A549 (cell line): ENCODE measurements at regions not wholly inside any gene's neighbourhood (a gene's known extent, or its start where the extent isn't known, plus 50 kb on each side); places are given as distances from the start of the nearest gene placed in this dataset.
A peak's percentile ranks its signal among the peaks of the same experiment; 100 is the strongest.

ENCODE experiments used
- ATAC-seq, 2 experiments: fragments of 200-7000 bp in 1 of 2; fragments of >200 bp in 1 of 2; cut with Nextera tagmentation in 1 of 2; cut with Tn5 transposase in 1 of 2; 3 replicates each; pipeline versions ENCODE4 v1.8.0 to v1.9.1; 2018 to 2020; ENCODE audit warnings: mild to moderate bottlenecking in 1 of 2, moderate library complexity in 1 of 2
- CTCF ChIA-PET: fragments of 300-600 bp; sonication (Branson Sonifier 250); formaldehyde crosslinking; extraction: SDS; loops from one replicate; lab custom pipeline; 2021; ENCODE audit warnings: antibody characterized with exemption, inconsistent platforms; lab: Yijun Ruan, JAX
- POLR2A ChIA-PET: fragments of 350-600 bp; formaldehyde crosslinking; extraction: SDS; loops from one replicate; lab custom pipeline; 2021; ENCODE audit warnings: antibody characterized with exemption, inconsistent platforms; lab: Yijun Ruan, JAX
- DNase-seq, 2 experiments: peaks; one replicate each; pipeline versions ENCODE4 v3.0.0 to v3.0.0-alpha.2; 2011 to 2016; ENCODE audit warnings: low read depth in 1 of 2, low spot score in 1 of 2
- FAIRE-seq: peaks from 2 replicates; lab custom pipeline; 2011; peaks lifted over from hg19 to GRCh38; lab: Jason Lieb, UNC
- H3K27ac ChIP-seq, 2 experiments: fragments of >200 bp; sonication (Bioruptor Twin); formaldehyde crosslinking; 3 replicates each; pipeline ENCODE4 v1.5.1; 2016 to 2017
- H3K4me1 ChIP-seq: fragments of >200 bp; sonication (Bioruptor Twin); formaldehyde crosslinking; 3 replicates; pipeline ENCODE4 v1.6.1; 2016
- H3K4me2 ChIP-seq: fragments of >200 bp; sonication (Bioruptor Twin); formaldehyde crosslinking; 3 replicates; pipeline ENCODE4 v1.6.1; 2016
- H3K4me3 ChIP-seq: fragments of >200 bp; sonication (Bioruptor Twin); formaldehyde crosslinking; 3 replicates; pipeline ENCODE4 v1.5.1; 2016
- H3K9me3 ChIP-seq: fragments of >200 bp; sonication (Bioruptor Twin); formaldehyde crosslinking; 3 replicates; pipeline ENCODE4 v1.6.1; 2016
- CEBPB ChIP-seq, 2 experiments: fragments of >200 bp in 1 of 2; sonication (Bioruptor Twin) in 1 of 2; formaldehyde crosslinking in 1 of 2; IDR thresholded peaks; 2 replicates each; pipeline ENCODE4 v1.6.1; 2012 to 2016
- CHD2 ChIP-seq: fragments of 150-350 bp; IDR thresholded peaks from 2 replicates; pipeline ENCODE4 v1.6.1; 2014; ENCODE audit warnings: low read length; ENCODE audit not compliant: partially characterized antibody
- CHD4 ChIP-seq: fragments of 200-600 bp; sonication (generic); IDR thresholded peaks from 2 replicates; pipeline ENCODE4 v1.6.1; 2016; ENCODE audit warnings: antibody characterized with exemption, mild to moderate bottlenecking, borderline replicate concordance
- EHMT2 ChIP-seq: fragments of 200-600 bp; sonication (generic); IDR thresholded peaks from 2 replicates; pipeline ENCODE4 v1.6.1; 2016; ENCODE audit warnings: antibody characterized with exemption, low read depth, mild to moderate bottlenecking, moderate library complexity
- EP300 ChIP-seq, 2 experiments: fragments of >200 bp; sonication (Bioruptor Twin); formaldehyde crosslinking; IDR thresholded peaks; 2 replicates in 1 of 2; 3 replicates in 1 of 2; pipeline ENCODE4 v1.6.1; 2016 to 2017
- ESRRA ChIP-seq: fragments of 150-350 bp; IDR thresholded peaks from 2 replicates; pipeline ENCODE4 v1.6.1; 2014; ENCODE audit warnings: mild to moderate bottlenecking, low read length, borderline replicate concordance
- FOSB ChIP-seq: fragments of 250-450 bp; sonication (Bioruptor Pico); IDR thresholded peaks from 2 replicates; pipeline ENCODE4 v1.5.0; 2020; ENCODE audit warnings: mild to moderate bottlenecking, moderate library complexity
- HDAC2 ChIP-seq: fragments of 200-600 bp; sonication (generic); IDR thresholded peaks from 2 replicates; pipeline ENCODE4 v1.6.1; 2016
- HEYL ChIP-seq: fragments of 250-450 bp; sonication (Bioruptor Pico); IDR thresholded peaks from 2 replicates; pipeline ENCODE4 v1.8.0; 2021; ENCODE audit warnings: mild to moderate bottlenecking, moderate library complexity
- JUNB ChIP-seq: fragments of >200 bp; sonication (Bioruptor Twin); formaldehyde crosslinking; IDR thresholded peaks from 2 replicates; pipeline ENCODE4 v1.6.1; 2016
- KDM5A ChIP-seq: fragments of 200-600 bp; sonication (generic); IDR thresholded peaks from 2 replicates; pipeline ENCODE4 v1.6.1; 2016; ENCODE audit warnings: antibody characterized with exemption, mild to moderate bottlenecking
- MYC ChIP-seq: IDR thresholded peaks from 2 replicates; pipeline ENCODE4 v1.6.1; 2012; ENCODE audit warnings: mild to moderate bottlenecking, inconsistent platforms, low read length, improper control_type of control experiment, borderline replicate concordance
- PHF8 ChIP-seq: fragments of 200-600 bp; sonication (generic); IDR thresholded peaks from 2 replicates; pipeline ENCODE4 v1.6.1; 2016; ENCODE audit warnings: low read depth, mild to moderate bottlenecking, antibody characterized with exemption, moderate library complexity, borderline replicate concordance
- SREBF2 ChIP-seq: fragments of 450-650 bp; IDR thresholded peaks from 2 replicates; pipeline ENCODE4 v1.6.1; 2014; ENCODE audit warnings: mild to moderate bottlenecking, moderate library complexity
- TP53 ChIP-seq: fragments of 250-450 bp; sonication (Bioruptor Pico); IDR thresholded peaks from 2 replicates; pipeline ENCODE4 v1.5.0; 2021; ENCODE audit warnings: mild to moderate bottlenecking, moderate library complexity
- ZSCAN20 ChIP-seq: fragments of 250-450 bp; sonication (Bioruptor Pico); IDR thresholded peaks from 2 replicates; pipeline ENCODE4 v1.8.0; 2022; ENCODE audit warnings: mild to moderate bottlenecking, moderate library complexity
- WGBS: methylation state at CpG from one replicate; pipeline ENCODE4 v1.1.6; 2017; ENCODE audit errors: missing lambda C conversion rate; 5-methylcytosine and 5-hydroxymethylcytosine counted together
- TF ChIP-seq, protein P1 (sequence below): fragments of 250-450 bp; sonication (Bioruptor Pico); IDR thresholded peaks from 2 replicates; pipeline ENCODE4 v1.5.0; 2021; ENCODE audit warnings: mild to moderate bottlenecking, moderate library complexity, borderline replicate concordance
- TF ChIP-seq, protein P2 (sequence below): IDR thresholded peaks from 2 replicates; pipeline ENCODE4 v1.6.1; 2012; ENCODE audit warnings: low read depth, borderline replicate concordance
- TF ChIP-seq, protein P3 (sequence below): fragments of 150-350 bp; IDR thresholded peaks from 2 replicates; pipeline ENCODE4 v1.6.1; 2014; ENCODE audit warnings: low read depth, mild to moderate bottlenecking, low read length
- TF ChIP-seq, protein P4 (sequence below): fragments of >200 bp; sonication (Bioruptor Twin); formaldehyde crosslinking; IDR thresholded peaks from 3 replicates; pipeline ENCODE4 v1.5.1; 2016
- TF ChIP-seq, protein P5 (sequence below): fragments of 200-600 bp; sonication (generic); IDR thresholded peaks from 2 replicates; pipeline ENCODE4 v1.6.1; 2016; ENCODE audit warnings: antibody characterized with exemption, mild to moderate bottlenecking, moderate library complexity

DNA sequence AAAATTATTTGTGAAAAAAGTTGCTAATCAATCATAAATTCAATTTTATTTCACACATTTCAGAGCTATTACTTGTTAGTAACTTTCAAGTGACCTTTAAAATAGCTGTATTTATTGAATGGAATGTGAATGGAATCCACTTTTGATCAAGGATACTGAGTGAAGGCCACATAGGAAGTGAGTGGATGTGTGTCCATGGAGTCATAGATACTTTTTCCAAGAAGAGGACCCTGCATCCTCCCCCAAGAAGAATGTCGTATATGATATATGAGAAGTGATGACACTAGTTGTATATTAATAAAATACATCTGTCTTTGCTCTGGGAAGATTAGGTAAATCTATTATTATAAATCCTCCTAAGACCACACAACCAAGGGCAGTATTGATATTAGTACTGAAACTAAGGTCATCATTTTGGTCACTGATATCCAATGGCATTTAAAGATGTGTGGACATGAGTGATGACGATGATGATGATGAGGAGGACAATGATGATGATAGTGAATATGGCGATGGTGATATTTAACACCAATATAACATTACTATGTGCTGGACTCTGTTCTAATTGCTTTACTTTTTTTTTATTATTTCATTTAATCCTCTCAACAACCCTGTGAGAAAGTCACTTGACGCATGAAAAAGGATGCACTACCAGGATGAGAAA is 493.0 kb upstream of the NR2F2 start:
- ChIA-PET CTCF (interaction anchor here (0.7 kb wide), 1 partner anchor 893 kb away, joined by 3 read pairs; no protein-coding TSS in a partner anchor), POLR2A (no interaction called here)
- Histone ChIP-seq H3K4me1 (no peaks in the 10 kb centered on the region), H3K4me2 (no peak overlapping the region), H3K9me3 (no peaks in the 10 kb centered on the region), H3K4me3 (no peak overlapping the region), H3K27ac (no peak overlapping the region)
- WGBS: 63% methylated on average over 4 of the region's 4 CpGs
- FAIRE-seq: peak; percentile 23
- TF ChIP-seq CHD4: no peak
- TF ChIP-seq HDAC2: no peak
- no peak for TF ChIP-seq JUNB
- TF ChIP-seq, protein P1, sequence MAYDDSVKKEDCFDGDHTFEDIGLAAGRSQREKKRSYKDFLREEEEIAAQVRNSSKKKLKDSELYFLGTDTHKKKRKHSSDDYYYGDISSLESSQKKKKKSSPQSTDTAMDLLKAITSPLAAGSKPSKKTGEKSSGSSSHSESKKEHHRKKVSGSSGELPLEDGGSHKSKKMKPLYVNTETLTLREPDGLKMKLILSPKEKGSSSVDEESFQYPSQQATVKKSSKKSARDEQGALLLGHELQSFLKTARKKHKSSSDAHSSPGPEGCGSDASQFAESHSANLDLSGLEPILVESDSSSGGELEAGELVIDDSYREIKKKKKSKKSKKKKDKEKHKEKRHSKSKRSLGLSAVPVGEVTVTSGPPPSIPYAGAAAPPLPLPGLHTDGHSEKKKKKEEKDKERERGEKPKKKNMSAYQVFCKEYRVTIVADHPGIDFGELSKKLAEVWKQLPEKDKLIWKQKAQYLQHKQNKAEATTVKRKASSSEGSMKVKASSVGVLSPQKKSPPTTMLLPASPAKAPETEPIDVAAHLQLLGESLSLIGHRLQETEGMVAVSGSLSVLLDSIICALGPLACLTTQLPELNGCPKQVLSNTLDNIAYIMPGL (CRISPR knock-in tag): no peak
- TF ChIP-seq, protein P2, sequence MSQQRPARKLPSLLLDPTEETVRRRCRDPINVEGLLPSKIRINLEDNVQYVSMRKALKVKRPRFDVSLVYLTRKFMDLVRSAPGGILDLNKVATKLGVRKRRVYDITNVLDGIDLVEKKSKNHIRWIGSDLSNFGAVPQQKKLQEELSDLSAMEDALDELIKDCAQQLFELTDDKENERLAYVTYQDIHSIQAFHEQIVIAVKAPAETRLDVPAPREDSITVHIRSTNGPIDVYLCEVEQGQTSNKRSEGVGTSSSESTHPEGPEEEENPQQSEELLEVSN: no peak
- TF ChIP-seq ZSCAN20: no peak
- TF ChIP-seq TP53 (CRISPR knock-in tag): no peak
- no peak for TF ChIP-seq MYC
- TF ChIP-seq EP300 (IDR thresholded peaks at IDR 0.05): no peak
- TF ChIP-seq PHF8: no peak
- TF ChIP-seq, protein P3, sequence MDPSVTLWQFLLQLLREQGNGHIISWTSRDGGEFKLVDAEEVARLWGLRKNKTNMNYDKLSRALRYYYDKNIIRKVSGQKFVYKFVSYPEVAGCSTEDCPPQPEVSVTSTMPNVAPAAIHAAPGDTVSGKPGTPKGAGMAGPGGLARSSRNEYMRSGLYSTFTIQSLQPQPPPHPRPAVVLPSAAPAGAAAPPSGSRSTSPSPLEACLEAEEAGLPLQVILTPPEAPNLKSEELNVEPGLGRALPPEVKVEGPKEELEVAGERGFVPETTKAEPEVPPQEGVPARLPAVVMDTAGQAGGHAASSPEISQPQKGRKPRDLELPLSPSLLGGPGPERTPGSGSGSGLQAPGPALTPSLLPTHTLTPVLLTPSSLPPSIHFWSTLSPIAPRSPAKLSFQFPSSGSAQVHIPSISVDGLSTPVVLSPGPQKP: no peak
- no peak for TF ChIP-seq CHD2
- no peak for TF ChIP-seq KDM5A
- TF ChIP-seq HEYL: no peak
- TF ChIP-seq ESRRA: no peak
- TF ChIP-seq, protein P4, sequence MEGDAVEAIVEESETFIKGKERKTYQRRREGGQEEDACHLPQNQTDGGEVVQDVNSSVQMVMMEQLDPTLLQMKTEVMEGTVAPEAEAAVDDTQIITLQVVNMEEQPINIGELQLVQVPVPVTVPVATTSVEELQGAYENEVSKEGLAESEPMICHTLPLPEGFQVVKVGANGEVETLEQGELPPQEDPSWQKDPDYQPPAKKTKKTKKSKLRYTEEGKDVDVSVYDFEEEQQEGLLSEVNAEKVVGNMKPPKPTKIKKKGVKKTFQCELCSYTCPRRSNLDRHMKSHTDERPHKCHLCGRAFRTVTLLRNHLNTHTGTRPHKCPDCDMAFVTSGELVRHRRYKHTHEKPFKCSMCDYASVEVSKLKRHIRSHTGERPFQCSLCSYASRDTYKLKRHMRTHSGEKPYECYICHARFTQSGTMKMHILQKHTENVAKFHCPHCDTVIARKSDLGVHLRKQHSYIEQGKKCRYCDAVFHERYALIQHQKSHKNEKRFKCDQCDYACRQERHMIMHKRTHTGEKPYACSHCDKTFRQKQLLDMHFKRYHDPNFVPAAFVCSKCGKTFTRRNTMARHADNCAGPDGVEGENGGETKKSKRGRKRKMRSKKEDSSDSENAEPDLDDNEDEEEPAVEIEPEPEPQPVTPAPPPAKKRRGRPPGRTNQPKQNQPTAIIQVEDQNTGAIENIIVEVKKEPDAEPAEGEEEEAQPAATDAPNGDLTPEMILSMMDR: no peak
- TF ChIP-seq EHMT2: no peak
- DNase-seq: no peak
- ATAC-seq: no peak

DNA sequence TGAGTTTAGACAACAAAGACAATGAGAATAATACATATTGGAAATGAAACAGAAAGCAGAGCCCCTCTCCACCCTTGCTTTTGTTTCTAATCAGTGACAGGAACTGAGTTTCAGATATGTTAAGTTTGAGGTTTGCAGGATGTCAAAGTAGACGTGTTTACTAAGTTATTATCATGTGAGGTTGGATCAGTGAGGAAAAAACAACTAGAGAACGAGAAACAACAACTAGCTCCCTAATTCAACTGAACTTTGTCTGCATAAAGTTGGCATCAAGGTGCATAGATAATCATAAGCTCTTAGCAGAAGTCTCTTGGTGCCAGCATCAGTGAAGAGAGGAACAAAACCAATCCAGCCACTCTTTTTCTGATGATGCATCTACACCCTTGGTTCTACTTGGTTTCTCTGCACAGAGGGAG is 491.1 kb upstream of the NR2F2 start:
- CTCF ChIA-PET: interaction anchor here (0.7 kb wide), 1 partner anchor 579 kb away, joined by 4 read pairs; no protein-coding TSS in a partner anchor
- Histone ChIP-seq H3K4me3 (no peak overlapping the region), H3K9me3 (no peaks in the 10 kb centered on the region), H3K4me2 (no peak overlapping the region), H3K4me1 (no peaks in the 10 kb centered on the region), H3K27ac (no peak overlapping the region)
- no peak for ATAC-seq
- no peak for DNase-seq
- POLR2A ChIA-PET: no interaction called here
- FAIRE-seq: no peak
- 20% methylated on average over 2 of the region's 2 CpGs for WGBS
- no peak for TF ChIP-seq CEBPB (IDR thresholded peaks at IDR 0.05)
- TF ChIP-seq, protein P4: no peak
- TF ChIP-seq SREBF2: no peak
- TF ChIP-seq ZSCAN20: no peak
- no peak for TF ChIP-seq MYC
- TF ChIP-seq, protein P5, sequence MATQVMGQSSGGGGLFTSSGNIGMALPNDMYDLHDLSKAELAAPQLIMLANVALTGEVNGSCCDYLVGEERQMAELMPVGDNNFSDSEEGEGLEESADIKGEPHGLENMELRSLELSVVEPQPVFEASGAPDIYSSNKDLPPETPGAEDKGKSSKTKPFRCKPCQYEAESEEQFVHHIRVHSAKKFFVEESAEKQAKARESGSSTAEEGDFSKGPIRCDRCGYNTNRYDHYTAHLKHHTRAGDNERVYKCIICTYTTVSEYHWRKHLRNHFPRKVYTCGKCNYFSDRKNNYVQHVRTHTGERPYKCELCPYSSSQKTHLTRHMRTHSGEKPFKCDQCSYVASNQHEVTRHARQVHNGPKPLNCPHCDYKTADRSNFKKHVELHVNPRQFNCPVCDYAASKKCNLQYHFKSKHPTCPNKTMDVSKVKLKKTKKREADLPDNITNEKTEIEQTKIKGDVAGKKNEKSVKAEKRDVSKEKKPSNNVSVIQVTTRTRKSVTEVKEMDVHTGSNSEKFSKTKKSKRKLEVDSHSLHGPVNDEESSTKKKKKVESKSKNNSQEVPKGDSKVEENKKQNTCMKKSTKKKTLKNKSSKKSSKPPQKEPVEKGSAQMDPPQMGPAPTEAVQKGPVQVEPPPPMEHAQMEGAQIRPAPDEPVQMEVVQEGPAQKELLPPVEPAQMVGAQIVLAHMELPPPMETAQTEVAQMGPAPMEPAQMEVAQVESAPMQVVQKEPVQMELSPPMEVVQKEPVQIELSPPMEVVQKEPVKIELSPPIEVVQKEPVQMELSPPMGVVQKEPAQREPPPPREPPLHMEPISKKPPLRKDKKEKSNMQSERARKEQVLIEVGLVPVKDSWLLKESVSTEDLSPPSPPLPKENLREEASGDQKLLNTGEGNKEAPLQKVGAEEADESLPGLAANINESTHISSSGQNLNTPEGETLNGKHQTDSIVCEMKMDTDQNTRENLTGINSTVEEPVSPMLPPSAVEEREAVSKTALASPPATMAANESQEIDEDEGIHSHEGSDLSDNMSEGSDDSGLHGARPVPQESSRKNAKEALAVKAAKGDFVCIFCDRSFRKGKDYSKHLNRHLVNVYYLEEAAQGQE: no peak
- no peak for TF ChIP-seq FOSB (CRISPR knock-in tag)
